ACC112 (cell line): ENCODE measurements at regions not wholly inside any gene's neighbourhood (a gene's known extent, or its start where the extent isn't known, plus 50 kb on each side); places are given as distances from the start of the nearest gene placed in this dataset.

Experiments
- H2AFZ ChIP-seq: fragments of 200-600 bp; sonication (generic); one replicate; pipeline ENCODE4 v1.6.0; 2017; ENCODE audit warnings: antibody characterized with exemption, low read length; ENCODE audit not compliant: unreplicated experiment
- H3K27ac ChIP-seq: fragments of 200-600 bp; sonication (generic); 2 replicates; pipeline ENCODE4 v1.5.1; 2014; ENCODE audit warnings: low read depth, mild to moderate bottlenecking, antibody characterized with exemption, low read length, moderate library complexity
- H3K27me3 ChIP-seq: fragments of 200-600 bp; sonication (generic); 2 replicates; pipeline ENCODE4 v1.6.1; 2014; ENCODE audit warnings: mild to moderate bottlenecking, antibody characterized with exemption, low read length, moderate library complexity, mixed read lengths; ENCODE audit not compliant: insufficient read depth
- H3K36me3 ChIP-seq: fragments of 200-600 bp; sonication (generic); 2 replicates; pipeline ENCODE4 v1.6.1; 2016; ENCODE audit warnings: mild to moderate bottlenecking, antibody characterized with exemption, low read length, moderate library complexity, mixed read lengths; ENCODE audit not compliant: insufficient read depth
- H3K4me1 ChIP-seq: fragments of 200-600 bp; sonication (generic); one replicate; pipeline ENCODE4 v1.6.1; 2016; ENCODE audit warnings: low read length, mixed read lengths; ENCODE audit not compliant: insufficient read depth, unreplicated experiment, control insufficient read depth
- H3K4me3 ChIP-seq: fragments of 200-600 bp; sonication (generic); 2 replicates; pipeline ENCODE4 v1.5.1; 2014; ENCODE audit warnings: mild to moderate bottlenecking, low read depth, low read length
- H3K79me2 ChIP-seq: fragments of 200-600 bp; sonication (generic); one replicate; pipeline ENCODE4 v1.6.0; 2016; ENCODE audit warnings: low read length; ENCODE audit not compliant: control insufficient read depth, unreplicated experiment, insufficient read depth

GRCh38 chr20:6715401-6715941, 52.0 kb upstream of the BMP2 start:
- no peaks in the 10 kb centered on the region for H3K36me3 ChIP-seq
- H3K4me1 ChIP-seq: no peaks in the 10 kb centered on the region
- no peak overlapping the region for H2AFZ ChIP-seq
- H3K79me2 ChIP-seq: no peaks in the 10 kb centered on the region
- no peaks in the 10 kb centered on the region for H3K27me3 ChIP-seq
- no peak overlapping the region for H3K27ac ChIP-seq
- H3K4me3 ChIP-seq: no peak overlapping the region

- H2AFZ ChIP-seq: no peak overlapping the region
- H3K36me3 ChIP-seq: no peaks in the 10 kb centered on the region
- H3K4me3 ChIP-seq: no peak overlapping the region
- H3K4me1 ChIP-seq: no peaks in the 10 kb centered on the region
- H3K27ac ChIP-seq: no peak overlapping the region
- H3K27me3 ChIP-seq: no peaks in the 10 kb centered on the region
- no peaks in the 10 kb centered on the region for H3K79me2 ChIP-seq
Measured at GRCh38 chr20:6714279-6714711, 53.2 kb upstream of the BMP2 start.

- Histone ChIP-seq H3K4me3 (no peak overlapping the region), H3K36me3 (no peaks in the 10 kb centered on the region), H2AFZ (no peak overlapping the region), H3K27me3 (no peaks in the 10 kb centered on the region), H3K79me2 (no peaks in the 10 kb centered on the region), H3K27ac (no peak overlapping the region), H3K4me1 (no peaks in the 10 kb centered on the region)
Measured at GRCh38 chr20:6711951-6712649, 55.4 kb upstream of the BMP2 start.

GRCh38 chr20:6709910-6710595, 57.4 kb upstream of the BMP2 start:
- H3K4me3 ChIP-seq: no peak overlapping the region
- H3K27me3 ChIP-seq: no peaks in the 10 kb centered on the region
- H2AFZ ChIP-seq: no peak overlapping the region
- H3K79me2 ChIP-seq: no peaks in the 10 kb centered on the region
- H3K27ac ChIP-seq: no peak overlapping the region
- H3K4me1 ChIP-seq: peaks cover 2% of the 10 kb centered on the region
- H3K36me3 ChIP-seq: no peaks in the 10 kb centered on the region

GRCh38 chr20:6708010-6708409, 59.5 kb upstream of the BMP2 start:
- Histone ChIP-seq H3K27me3 (no peaks in the 10 kb centered on the region), H3K36me3 (no peaks in the 10 kb centered on the region), H2AFZ (no peak overlapping the region), H3K4me3 (no peak overlapping the region), H3K27ac (no peak overlapping the region), H3K79me2 (no peaks in the 10 kb centered on the region), H3K4me1 (peaks cover 15% of the 10 kb centered on the region)

GRCh38 chr20:6707321-6707831, 60.1 kb upstream of the BMP2 start:
- H3K36me3 ChIP-seq: no peaks in the 10 kb centered on the region
- no peaks in the 10 kb centered on the region for H3K27me3 ChIP-seq
- H2AFZ ChIP-seq: no peak overlapping the region
- H3K79me2 ChIP-seq: no peaks in the 10 kb centered on the region
- no peak overlapping the region for H3K4me3 ChIP-seq
- no peak overlapping the region for H3K27ac ChIP-seq
- peaks cover 15% of the 10 kb centered on the region for H3K4me1 ChIP-seq

- Histone ChIP-seq H3K36me3 (no peaks in the 10 kb centered on the region), H3K4me1 (peaks cover 15% of the 10 kb centered on the region)
Measured at GRCh38 chr20:6705926-6706548, 61.4 kb upstream of the BMP2 start.

GRCh38 chr20:6705106-6705766, 62.2 kb upstream of the BMP2 start:
- H2AFZ ChIP-seq: no peak overlapping the region
- H3K4me3 ChIP-seq: no peak overlapping the region
- H3K4me1 ChIP-seq: peaks cover 15% of the 10 kb centered on the region
- no peak overlapping the region; the same call in 1 of the 2 replicates for H3K27ac ChIP-seq
- H3K36me3 ChIP-seq: no peaks in the 10 kb centered on the region
- no peaks in the 10 kb centered on the region for H3K27me3 ChIP-seq
- no peaks in the 10 kb centered on the region for H3K79me2 ChIP-seq

More at GRCh38 chr20:6705926-6706548, 61.4 kb upstream of the BMP2 start:
- no peak overlapping the region for H2AFZ ChIP-seq
- H3K79me2 ChIP-seq: no peaks in the 10 kb centered on the region
- H3K4me3 ChIP-seq: no peak overlapping the region
- no peak overlapping the region for H3K27ac ChIP-seq
- no peaks in the 10 kb centered on the region for H3K27me3 ChIP-seq

GRCh38 chr20:6704132-6704861, 63.2 kb upstream of the BMP2 start:
- H3K36me3 ChIP-seq: no peaks in the 10 kb centered on the region
- H3K27me3 ChIP-seq: no peaks in the 10 kb centered on the region
- H2AFZ ChIP-seq: no peak overlapping the region
- no peak overlapping the region for H3K4me3 ChIP-seq
- peak overlapping the region; percentile 62 for H3K27ac ChIP-seq
- H3K4me1 ChIP-seq: peaks cover 15% of the 10 kb centered on the region
- no peaks in the 10 kb centered on the region for H3K79me2 ChIP-seq

- peaks cover 15% of the 10 kb centered on the region for H3K4me1 ChIP-seq
- no peak overlapping the region for H3K27ac ChIP-seq
- no peaks in the 10 kb centered on the region for H3K36me3 ChIP-seq
- H3K4me3 ChIP-seq: no peak overlapping the region
- no peaks in the 10 kb centered on the region for H3K79me2 ChIP-seq
- no peaks in the 10 kb centered on the region for H3K27me3 ChIP-seq
- no peak overlapping the region for H2AFZ ChIP-seq
Measured at GRCh38 chr20:6703656-6704055, 63.8 kb upstream of the BMP2 start.
